ENCODE measurements at regions not wholly inside any gene's neighbourhood (a gene's known extent, or its start where the extent isn't known, plus 50 kb on each side); places are given as distances from the start of the nearest gene placed in this dataset.

DNA sequence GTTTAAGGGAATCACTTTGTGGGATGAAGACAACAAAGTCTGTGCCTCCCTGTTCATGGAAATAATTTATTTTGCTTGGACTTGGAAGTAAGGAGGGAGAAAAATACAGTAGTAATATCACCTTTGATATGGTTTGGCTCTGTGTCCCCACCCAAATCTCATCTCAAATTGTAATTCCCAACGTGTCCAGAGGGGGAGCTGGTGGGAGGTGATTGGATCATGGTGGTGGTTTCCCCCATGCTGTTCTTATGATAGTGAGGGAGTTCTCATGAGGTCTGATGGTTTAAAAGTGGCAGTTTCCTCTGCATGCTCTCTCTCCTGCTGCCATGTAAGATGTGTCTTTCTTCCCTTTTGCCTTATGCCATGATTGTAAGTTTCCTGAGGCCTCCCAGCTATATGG lies 460.7 kb downstream of the NOVA1 start:
- H3K36me3 ChIP-seq (ENCODE audit: control insufficient read depth, insufficient read depth, low read length) = no peaks in the 10 kb centered on the region
- BruUV-seq (replicated peaks) = no TSS peak
- H3K4me1 ChIP-seq (ENCODE audit: control insufficient read depth, insufficient read depth, low read length) = no peaks in the 10 kb centered on the region
- no peak overlapping the region for H2AFZ ChIP-seq (replicated peaks; ENCODE audit: low read length, poor library complexity)
- H3K9me3 ChIP-seq (ENCODE audit: control insufficient read depth, insufficient read depth, low read length) = peaks cover 2% of the 10 kb centered on the region
- no peaks in the 10 kb centered on the region for H4K20me1 ChIP-seq (ENCODE audit: insufficient read depth, low read length)
- no peaks in the 10 kb centered on the region for H3K9me1 ChIP-seq (ENCODE audit: insufficient read depth, low read length)
- ChIA-PET CTCF (no interaction called here), POLR2A (ENCODE audit: unreplicated experiment) (no interaction called here)
- intact Hi-C loops (cut with micrococcal nuclease) (no loop called here), in situ Hi-C loops (cut with MboI; ENCODE audit: low sequenced_read_pairs) (no loop called here), dilution Hi-C loops (cut with HindIII; ENCODE audit: low sequenced_read_pairs, unreplicated experiment) (no loop called here)
- no peak overlapping the region for H3K4me3 ChIP-seq (ENCODE audit: insufficient read depth, low read depth, low read length)
- H2BK5ac ChIP-seq (ENCODE audit: low read depth, low read length, poor library complexity, severe bottlenecking) = no peak overlapping the region
- H3K4ac ChIP-seq (ENCODE audit: low read depth, low read length) = no peak overlapping the region
- no peak overlapping the region for H2AK5ac ChIP-seq (ENCODE audit: low read depth, low read length)
- H2BK120ac ChIP-seq (ENCODE audit: low read depth, low read length) = no peak overlapping the region
- H3K27me3 ChIP-seq (ENCODE audit: control insufficient read depth, insufficient read depth, low read length) = no peaks in the 10 kb centered on the region
- no peak overlapping the region for H4K8ac ChIP-seq (ENCODE audit: low read depth in 2 of 2, low read length in 2 of 2)
- no peak overlapping the region for H3K27ac ChIP-seq (ENCODE audit: insufficient read depth, low read length)
- H3K23ac ChIP-seq (ENCODE audit: low read depth, low read length) = no peak overlapping the region
- H3K4me2 ChIP-seq (ENCODE audit: low read depth, low read length) = no peak overlapping the region
- no peak overlapping the region for H3K9ac ChIP-seq (ENCODE audit: low read depth, low read length)
- no peak overlapping the region for H3K14ac ChIP-seq (replicated peaks; ENCODE audit: low read depth, low read length)
- no CpG with 5 or more reads among the region's 1 CpG for WGBS, 2 experiments (ENCODE audit: extremely low coverage in 2 of 2, insufficient read length in 1 of 2)
- no peak overlapping the region for H4K5ac ChIP-seq (ENCODE audit: low read depth, low read length)
- TF ChIP-seq RFX5 (IDR thresholded peaks at IDR 0.05; ENCODE audit: low read depth, low read length) (no peak), ELK1 (IDR thresholded peaks at IDR 0.05; ENCODE audit: borderline replicate concordance, low read depth, low read length) (no peak), MAZ (IDR thresholded peaks at IDR 0.05; ENCODE audit: borderline replicate concordance, low read depth, low read length) (no peak), RAD21 (IDR thresholded peaks at IDR 0.05; ENCODE audit: low read length) (no peak), BHLHE40 (IDR thresholded peaks at IDR 0.05; ENCODE audit: low read depth, low read length) (no peak), FOS (IDR thresholded peaks at IDR 0.05; ENCODE audit: low read depth, low read length) (no peak), RCOR1 (IDR thresholded peaks at IDR 0.05; ENCODE audit: insufficient replicate concordance, low read length) (no peak)
- TF ChIP-seq, protein P1, sequence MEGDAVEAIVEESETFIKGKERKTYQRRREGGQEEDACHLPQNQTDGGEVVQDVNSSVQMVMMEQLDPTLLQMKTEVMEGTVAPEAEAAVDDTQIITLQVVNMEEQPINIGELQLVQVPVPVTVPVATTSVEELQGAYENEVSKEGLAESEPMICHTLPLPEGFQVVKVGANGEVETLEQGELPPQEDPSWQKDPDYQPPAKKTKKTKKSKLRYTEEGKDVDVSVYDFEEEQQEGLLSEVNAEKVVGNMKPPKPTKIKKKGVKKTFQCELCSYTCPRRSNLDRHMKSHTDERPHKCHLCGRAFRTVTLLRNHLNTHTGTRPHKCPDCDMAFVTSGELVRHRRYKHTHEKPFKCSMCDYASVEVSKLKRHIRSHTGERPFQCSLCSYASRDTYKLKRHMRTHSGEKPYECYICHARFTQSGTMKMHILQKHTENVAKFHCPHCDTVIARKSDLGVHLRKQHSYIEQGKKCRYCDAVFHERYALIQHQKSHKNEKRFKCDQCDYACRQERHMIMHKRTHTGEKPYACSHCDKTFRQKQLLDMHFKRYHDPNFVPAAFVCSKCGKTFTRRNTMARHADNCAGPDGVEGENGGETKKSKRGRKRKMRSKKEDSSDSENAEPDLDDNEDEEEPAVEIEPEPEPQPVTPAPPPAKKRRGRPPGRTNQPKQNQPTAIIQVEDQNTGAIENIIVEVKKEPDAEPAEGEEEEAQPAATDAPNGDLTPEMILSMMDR (conservative IDR thresholded peaks at IDR 0.05; ENCODE audit: low read depth, low read length) = no peak
- H3K56ac ChIP-seq (ENCODE audit: extremely low read depth, insufficient read depth, low read length) = no peak overlapping the region
- no peak overlapping the region for H3K18ac ChIP-seq (ENCODE audit: low read depth, low read length)
- no peak overlapping the region for H4K91ac ChIP-seq (ENCODE audit: insufficient read depth, low read depth, low read length)
- no peak overlapping the region for H2BK15ac ChIP-seq (ENCODE audit: low read depth, low read length)
- DNase-seq = no peak
- H2BK20ac ChIP-seq (ENCODE audit: low read depth, low read length) = no peak overlapping the region
- H3K79me1 ChIP-seq (ENCODE audit: low read depth in 1 of 2, low read length in 2 of 2) = no peaks in the 10 kb centered on the region
- no peak overlapping the region for H2AK9ac ChIP-seq (replicated peaks; ENCODE audit: low read depth, low read length, poor library complexity)
- no peak for ATAC-seq (ENCODE audit: low read depth)
